Endothelial cell of umbilical vein (primary cell): ENCODE measurements at regions not wholly inside any gene's neighbourhood (a gene's known extent, or its start where the extent isn't known, plus 50 kb on each side); places are given as distances from the start of the nearest gene placed in this dataset.

Source experiments
- BruUV-seq: library from RNA; stranded (reverse); fragments of 400-500 nt; replicated peaks from 2 replicates; lab custom pipeline; 2021; lab: Mats Ljungman, UMichigan
- CTCF ChIA-PET: fragments of 300-600, 350-600 bp; sonication (Branson Sonifier 250); formaldehyde crosslinking; loops from one replicate; lab custom pipeline; 2021; ENCODE audit warnings: antibody characterized with exemption, inconsistent platforms; lab: Charles Lee
- POLR2A ChIA-PET: fragments of 300-600, 350-600 bp; sonication (Branson Sonifier 250); formaldehyde crosslinking; loops from one replicate; lab custom pipeline; 2021; ENCODE audit warnings: antibody characterized with exemption, inconsistent platforms; lab: Charles Lee
- DNase-seq: peaks from one replicate; pipeline ENCODE4 v3.0.0-alpha.2; 2011; ENCODE audit warnings: low read depth, low spot score
- FAIRE-seq: peaks from 2 replicates; lab custom pipeline; 2011; peaks lifted over from hg19 to GRCh38; lab: Jason Lieb, UNC
- H2AFZ ChIP-seq: 2 replicates; pipeline ENCODE4 v1.6.0; 2012; ENCODE audit warnings: low read depth, low read length, control low read depth, inconsistent platforms
- H3K27ac ChIP-seq: 2 replicates; pipeline ENCODE4 v1.5.1; 2011; ENCODE audit warnings: low read depth, mild to moderate bottlenecking, control low read depth, low read length, moderate library complexity; ENCODE audit not compliant: insufficient read depth
- H3K27me3 ChIP-seq, 2 experiments: 2 replicates each; pipeline versions ENCODE4 v1.6.0 to v1.6.1; 2011; ENCODE audit warnings: low read length in 2 of 2, mixed read lengths in 1 of 2; ENCODE audit not compliant: control insufficient read depth in 2 of 2, insufficient read depth in 2 of 2
- H3K36me3 ChIP-seq, 2 experiments: 2 replicates in 1 of 2; 3 replicates in 1 of 2; pipeline ENCODE4 v1.5.1; 2011; ENCODE audit warnings: low read length in 2 of 2, mild to moderate bottlenecking in 1 of 2, moderate library complexity in 1 of 2; ENCODE audit not compliant: control insufficient read depth in 2 of 2, insufficient read depth in 2 of 2; ENCODE audit errors: extremely low read depth in 1 of 2
- H3K4me1 ChIP-seq: 3 replicates; pipeline ENCODE4 v1.5.1; 2011; ENCODE audit warnings: mild to moderate bottlenecking, low read length; ENCODE audit not compliant: control insufficient read depth, insufficient read depth; ENCODE audit errors: extremely low read depth
- H3K4me2 ChIP-seq: 2 replicates; pipeline ENCODE4 v1.6.1; 2011; ENCODE audit warnings: low read length, control low read depth, mixed read lengths; ENCODE audit not compliant: insufficient read depth
- H3K4me3 ChIP-seq, 3 experiments: fragments of 200-600 bp in 1 of 3; sonication (generic), shearing (Covaris generic) in 1 of 3; replicated peaks in 1 of 3; 2 replicates each; pipeline ENCODE4 v1.5.1; 2011 to 2016; ENCODE audit warnings: control low read depth in 3 of 3, low read length in 3 of 3, mild to moderate bottlenecking in 2 of 3, inconsistent platforms in 1 of 3, low read depth in 1 of 3, moderate library complexity in 1 of 3; ENCODE audit not compliant: insufficient read depth in 1 of 3
- H3K79me2 ChIP-seq: 2 replicates; pipeline ENCODE4 v1.6.0; 2012; ENCODE audit warnings: low read length, inconsistent platforms; ENCODE audit not compliant: control insufficient read depth, insufficient read depth
- H3K9ac ChIP-seq: replicated peaks from 2 replicates; pipeline ENCODE3; 2011; ENCODE audit warnings: low read length, control low read depth; ENCODE audit not compliant: insufficient read depth; ENCODE audit errors: extremely low read depth
- H3K9me1 ChIP-seq: replicated peaks from 3 replicates; pipeline ENCODE4 v1.6.0; 2011; ENCODE audit warnings: mild to moderate bottlenecking, low read length; ENCODE audit not compliant: control insufficient read depth, insufficient read depth; ENCODE audit errors: extremely low read depth
- H3K9me3 ChIP-seq: replicated peaks from 2 replicates; pipeline ENCODE4 v1.5.1; 2012; ENCODE audit warnings: low read length, inconsistent platforms; ENCODE audit not compliant: control insufficient read depth, insufficient read depth
- H4K20me1 ChIP-seq: replicated peaks from 2 replicates; pipeline ENCODE3; 2011; ENCODE audit warnings: mild to moderate bottlenecking, low read length; ENCODE audit not compliant: control insufficient read depth, insufficient read depth; ENCODE audit errors: extremely low read depth
- EZH2 ChIP-seq: IDR thresholded peaks from 2 replicates; pipeline ENCODE4 v1.6.1; 2012; ENCODE audit warnings: borderline replicate concordance, low read depth, mild to moderate bottlenecking, moderate library complexity, low read length, inconsistent platforms; ENCODE audit not compliant: severe bottlenecking
- GATA2 ChIP-seq: IDR thresholded peaks from 2 replicates; pipeline ENCODE4 v1.7.0; 2011; ENCODE audit warnings: low read depth, mild to moderate bottlenecking, moderate library complexity, mixed read lengths, low read length; ENCODE audit not compliant: insufficient read length, insufficient read depth
- JUN ChIP-seq: IDR thresholded peaks from 2 replicates; pipeline ENCODE4 v1.6.1; 2011; ENCODE audit warnings: borderline replicate concordance, low read depth; ENCODE audit not compliant: insufficient read length, insufficient read depth
- MAX ChIP-seq: IDR thresholded peaks from 2 replicates; pipeline ENCODE4 v1.6.1; 2011; ENCODE audit not compliant: insufficient read depth, insufficient read length
- MYC ChIP-seq: IDR thresholded peaks from one replicate; pipeline ENCODE4 v1.6.1; 2011; ENCODE audit warnings: mild to moderate bottlenecking, low read depth, low read length
- POLR2A ChIP-seq: IDR thresholded peaks from 2 replicates; pipeline ENCODE4 v1.6.1; 2012; ENCODE audit warnings: low read depth, mild to moderate bottlenecking, control low read depth, low read length
- POLR2AphosphoS5 ChIP-seq: IDR thresholded peaks from 2 replicates; pipeline ENCODE4 v1.6.1; 2012; ENCODE audit warnings: low read depth, mild to moderate bottlenecking, control low read depth, low read length, moderate library complexity; ENCODE audit not compliant: insufficient read depth
- dilution Hi-C: fragments of 300-500 bp; cut with MboI; formaldehyde crosslinking; loops from one replicate; pipeline ENCODE4 v1.15.0; 2019; ENCODE audit warnings: low sequenced_read_pairs; ENCODE audit not compliant: extremely low pct_ligation_motif_present
- intact Hi-C: fragments of 100-400 bp; cut with micrococcal nuclease; formaldehyde crosslinking; loops from one replicate; pipeline ENCODE4 v1.10.0; 2022
- TF ChIP-seq, protein P1 (sequence below), 2 donors: IDR thresholded peaks; 1 replicate in 1 of 2; 2 replicates in 1 of 2; pipeline ENCODE4 v1.5.1; 2011; ENCODE audit warnings: low read length in 2 of 2, mild to moderate bottlenecking in 2 of 2, moderate library complexity in 2 of 2, control low read depth in 1 of 2, inconsistent platforms in 1 of 2, low read depth in 1 of 2; ENCODE audit not compliant: insufficient read depth in 1 of 2; ENCODE audit errors: extremely low read depth in 1 of 2

DNA sequence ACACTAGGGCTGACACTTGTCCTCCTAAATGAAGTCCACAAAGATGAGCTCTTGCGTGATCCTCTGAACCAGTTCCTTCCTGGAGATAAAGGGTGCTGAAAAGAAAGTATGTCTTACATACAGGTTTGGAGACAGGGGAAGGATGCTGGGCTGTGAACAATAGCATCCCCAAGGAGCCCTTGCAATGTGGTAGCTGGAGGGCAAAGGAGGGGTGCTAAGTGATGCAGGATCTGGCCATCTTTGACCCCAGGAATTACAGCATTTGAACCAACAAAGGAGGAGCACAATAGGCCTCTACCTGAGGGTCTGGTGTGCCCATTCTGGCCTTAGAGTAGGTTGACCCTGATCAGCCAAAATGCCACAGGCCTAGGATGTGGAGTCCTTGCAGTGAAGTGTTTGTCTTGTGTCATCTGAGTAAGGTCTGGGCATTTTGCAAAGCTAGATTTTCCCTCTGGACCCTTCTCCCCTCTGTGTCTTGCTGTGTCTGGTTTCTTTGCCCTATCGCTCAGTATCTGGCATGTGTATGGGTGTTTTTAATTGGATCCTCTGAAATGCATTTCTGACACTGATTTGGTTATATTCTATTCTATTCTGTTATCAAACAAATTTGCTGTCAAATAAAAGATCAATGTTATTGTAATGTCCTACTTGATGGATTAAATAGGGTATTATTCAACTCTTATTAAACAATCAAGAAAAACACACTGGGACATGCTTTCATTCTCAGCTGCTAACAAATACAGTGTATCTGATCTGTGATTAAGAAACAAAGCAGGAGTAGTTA lies 364.8 kb upstream of the MEIS1 start:
- H3K4me2 ChIP-seq, result no peak overlapping the region
- no peaks in the 10 kb centered on the region for H3K27me3 ChIP-seq
- no peaks in the 10 kb centered on the region for H3K4me1 ChIP-seq
- H3K9ac ChIP-seq, result no peak overlapping the region
- dilution Hi-C loops (no loop called here), intact Hi-C loops (no loop called here)
- H3K9me3 ChIP-seq, result no peaks in the 10 kb centered on the region
- H3K36me3 ChIP-seq, result no peaks in the 10 kb centered on the region
- no peaks in the 10 kb centered on the region for H3K9me1 ChIP-seq
- FAIRE-seq (no peak), DNase-seq (no peak)
- H3K79me2 ChIP-seq, result no peaks in the 10 kb centered on the region
- no peak overlapping the region for H3K4me3 ChIP-seq
- CTCF ChIA-PET, result no interaction called here
- TF ChIP-seq POLR2A, result no peak
- TF ChIP-seq MAX, result no peak
- no peak for TF ChIP-seq JUN
- TF ChIP-seq POLR2AphosphoS5, result no peak
- TF ChIP-seq, protein P1, sequence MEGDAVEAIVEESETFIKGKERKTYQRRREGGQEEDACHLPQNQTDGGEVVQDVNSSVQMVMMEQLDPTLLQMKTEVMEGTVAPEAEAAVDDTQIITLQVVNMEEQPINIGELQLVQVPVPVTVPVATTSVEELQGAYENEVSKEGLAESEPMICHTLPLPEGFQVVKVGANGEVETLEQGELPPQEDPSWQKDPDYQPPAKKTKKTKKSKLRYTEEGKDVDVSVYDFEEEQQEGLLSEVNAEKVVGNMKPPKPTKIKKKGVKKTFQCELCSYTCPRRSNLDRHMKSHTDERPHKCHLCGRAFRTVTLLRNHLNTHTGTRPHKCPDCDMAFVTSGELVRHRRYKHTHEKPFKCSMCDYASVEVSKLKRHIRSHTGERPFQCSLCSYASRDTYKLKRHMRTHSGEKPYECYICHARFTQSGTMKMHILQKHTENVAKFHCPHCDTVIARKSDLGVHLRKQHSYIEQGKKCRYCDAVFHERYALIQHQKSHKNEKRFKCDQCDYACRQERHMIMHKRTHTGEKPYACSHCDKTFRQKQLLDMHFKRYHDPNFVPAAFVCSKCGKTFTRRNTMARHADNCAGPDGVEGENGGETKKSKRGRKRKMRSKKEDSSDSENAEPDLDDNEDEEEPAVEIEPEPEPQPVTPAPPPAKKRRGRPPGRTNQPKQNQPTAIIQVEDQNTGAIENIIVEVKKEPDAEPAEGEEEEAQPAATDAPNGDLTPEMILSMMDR (IDR thresholded peaks at IDR 0.05; ENCODE audit: extremely low read depth in 1 of 2, insufficient read depth in 1 of 2, low read depth in 1 of 2, low read length in 2 of 2), result no peak
- TF ChIP-seq GATA2, result no peak
- TF ChIP-seq EZH2, result no peak
- TF ChIP-seq MYC, result no peak
- H3K27ac ChIP-seq, result no peak overlapping the region
- no peak overlapping the region for H2AFZ ChIP-seq
- H4K20me1 ChIP-seq, result no peaks in the 10 kb centered on the region
- POLR2A ChIA-PET, result no interaction called here
- BruUV-seq, result no TSS peak
